Endodermal cell (in vitro differentiated cells): ENCODE measurements at regions not wholly inside any gene's neighbourhood (a gene's known extent, or its start where the extent isn't known, plus 50 kb on each side); places are given as distances from the start of the nearest gene placed in this dataset.
A peak's percentile ranks its signal among the peaks of the same experiment; 100 is the strongest.

Experiments used
- DNase-seq: peaks from one replicate; pipeline ENCODE4 v3.0.0-alpha.2; 2017
- H3K27ac ChIP-seq: 2 replicates; pipeline ENCODE4 v1.5.1; 2013; ENCODE audit warnings: mild to moderate bottlenecking, low read depth, low read length, moderate library complexity
- H3K27me3 ChIP-seq: 2 replicates; pipeline ENCODE4 v1.6.1; 2013; ENCODE audit warnings: mild to moderate bottlenecking, low read length, moderate library complexity; ENCODE audit not compliant: insufficient read depth, control insufficient read depth, poor library complexity, severe bottlenecking
- H3K36me3 ChIP-seq: 2 replicates; pipeline ENCODE4 v1.7.0; 2013; ENCODE audit warnings: mild to moderate bottlenecking, low read length, moderate library complexity; ENCODE audit not compliant: control insufficient read depth, insufficient read depth
- H3K4me1 ChIP-seq: one replicate; pipeline ENCODE4 v1.7.0; 2013; ENCODE audit warnings: low read length; ENCODE audit not compliant: control insufficient read depth, insufficient read depth
- H3K4me3 ChIP-seq: 2 replicates; pipeline ENCODE4 v1.5.1; 2013; ENCODE audit warnings: mild to moderate bottlenecking, low read length, moderate library complexity
- H3K9ac ChIP-seq: 2 replicates; pipeline ENCODE4 v1.6.1; 2013; ENCODE audit warnings: mild to moderate bottlenecking, low read length, moderate library complexity; ENCODE audit not compliant: poor library complexity, severe bottlenecking; ENCODE audit errors: extremely low read depth
- H3K9me3 ChIP-seq: 2 replicates; pipeline ENCODE4 v1.6.1; 2013; ENCODE audit warnings: mild to moderate bottlenecking, low read length, moderate library complexity; ENCODE audit not compliant: control insufficient read depth
- H3K27ac Mint-ChIP-seq: 2 replicates; pipeline ENCODE4 v1.8.0; 2020; ENCODE audit warnings: mixed read lengths
- H3K27me3 Mint-ChIP-seq: 2 replicates; pipeline ENCODE4 v1.8.0; 2021; ENCODE audit warnings: mild to moderate bottlenecking, mixed read lengths; ENCODE audit not compliant: insufficient read depth
- H3K36me3 Mint-ChIP-seq: 2 replicates; pipeline ENCODE4 v1.8.0; 2020; ENCODE audit warnings: low read depth, mixed read lengths
- H3K4me1 Mint-ChIP-seq: 2 replicates; pipeline ENCODE4 v1.8.0; 2020; ENCODE audit warnings: mixed read lengths
- H3K4me3 Mint-ChIP-seq: 2 replicates; pipeline ENCODE4 v1.8.0; 2020; ENCODE audit warnings: mild to moderate bottlenecking, moderate library complexity, mixed read lengths
- H3K9me3 Mint-ChIP-seq: 2 replicates; pipeline ENCODE4 v1.8.0; 2020; ENCODE audit warnings: mild to moderate bottlenecking, mixed read lengths
- WGBS, 2 experiments: methylation state at CpG; one replicate each; pipeline versions ENCODE4 v1.1.5 to v1.1.7; 2013; ENCODE audit warnings: missing lambda C conversion rate in 2 of 2, mixed read lengths in 1 of 2; ENCODE audit not compliant: insufficient coverage in 1 of 2, insufficient read length in 1 of 2; 5-methylcytosine and 5-hydroxymethylcytosine counted together
- TF ChIP-seq, protein P1 (sequence below): fragments of 200-600 bp; sonication (generic); conservative IDR thresholded peaks from 2 replicates; pipeline ENCODE4 v1.5.0; 2021; ENCODE audit warnings: antibody characterized with exemption, mild to moderate bottlenecking

DNA sequence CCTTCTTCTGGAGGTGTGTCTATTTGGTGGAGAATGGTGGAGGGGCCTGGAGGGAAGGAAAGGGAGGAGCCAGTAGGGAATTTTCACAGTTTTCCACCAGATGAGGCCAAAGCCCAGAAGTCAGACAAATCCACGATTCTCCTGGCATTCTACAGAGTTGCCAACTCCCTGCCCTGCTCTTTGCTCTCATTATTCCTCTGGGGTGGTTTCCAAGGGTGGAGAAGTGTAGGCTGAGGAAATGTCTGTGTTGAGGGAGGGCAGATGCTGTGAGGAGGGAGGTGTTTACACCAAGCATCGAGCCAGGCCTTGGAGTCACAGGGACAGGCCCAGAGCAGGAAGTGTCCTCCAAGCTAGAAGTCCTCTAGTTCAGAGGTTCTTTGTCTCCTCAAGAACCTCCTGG is 124.1 kb upstream of the LGALSL start:
- no peaks in the 10 kb centered on the region for H3K27me3 Mint-ChIP-seq
- WGBS, 2 experiments: 85 to 94% methylated on average over 2 of the region's 2 CpGs
- no peak overlapping the region for H3K4me3 ChIP-seq
- no peak overlapping the region for H3K27ac Mint-ChIP-seq
- H3K27me3 ChIP-seq: no peaks in the 10 kb centered on the region
- H3K4me1 Mint-ChIP-seq: peaks cover 62% of the 10 kb centered on the region
- no peaks in the 10 kb centered on the region for H3K4me1 ChIP-seq
- H3K27ac ChIP-seq: no peak overlapping the region
- H3K4me3 Mint-ChIP-seq: no peak overlapping the region
- H3K9ac ChIP-seq: no peak overlapping the region
- TF ChIP-seq, protein P1, sequence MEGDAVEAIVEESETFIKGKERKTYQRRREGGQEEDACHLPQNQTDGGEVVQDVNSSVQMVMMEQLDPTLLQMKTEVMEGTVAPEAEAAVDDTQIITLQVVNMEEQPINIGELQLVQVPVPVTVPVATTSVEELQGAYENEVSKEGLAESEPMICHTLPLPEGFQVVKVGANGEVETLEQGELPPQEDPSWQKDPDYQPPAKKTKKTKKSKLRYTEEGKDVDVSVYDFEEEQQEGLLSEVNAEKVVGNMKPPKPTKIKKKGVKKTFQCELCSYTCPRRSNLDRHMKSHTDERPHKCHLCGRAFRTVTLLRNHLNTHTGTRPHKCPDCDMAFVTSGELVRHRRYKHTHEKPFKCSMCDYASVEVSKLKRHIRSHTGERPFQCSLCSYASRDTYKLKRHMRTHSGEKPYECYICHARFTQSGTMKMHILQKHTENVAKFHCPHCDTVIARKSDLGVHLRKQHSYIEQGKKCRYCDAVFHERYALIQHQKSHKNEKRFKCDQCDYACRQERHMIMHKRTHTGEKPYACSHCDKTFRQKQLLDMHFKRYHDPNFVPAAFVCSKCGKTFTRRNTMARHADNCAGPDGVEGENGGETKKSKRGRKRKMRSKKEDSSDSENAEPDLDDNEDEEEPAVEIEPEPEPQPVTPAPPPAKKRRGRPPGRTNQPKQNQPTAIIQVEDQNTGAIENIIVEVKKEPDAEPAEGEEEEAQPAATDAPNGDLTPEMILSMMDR: no peak
- no peak for DNase-seq
- H3K36me3 Mint-ChIP-seq: no peaks in the 10 kb centered on the region
- H3K9me3 Mint-ChIP-seq: no peaks in the 10 kb centered on the region
- H3K36me3 ChIP-seq: no peaks in the 10 kb centered on the region
- H3K9me3 ChIP-seq: no peaks in the 10 kb centered on the region

- H3K4me1 Mint-ChIP-seq: peaks cover 62% of the 10 kb centered on the region
Measured at GRCh38 chr2:64330281-64331113, 123.5 kb upstream of the LGALSL start.

GRCh38 chr2:64331114-64331645 is 122.8 kb upstream of the LGALSL start:
- H3K9me3 ChIP-seq: peaks cover 5% of the 10 kb centered on the region
- Mint-ChIP-seq H3K36me3 (no peaks in the 10 kb centered on the region), H3K4me3 (no peak overlapping the region), H3K4me1 (peaks cover 56% of the 10 kb centered on the region), H3K27ac (peak overlapping the region; percentile 64), H3K27me3 (no peaks in the 10 kb centered on the region), H3K9me3 (peaks cover under 1% of the 10 kb centered on the region)
- H3K9ac ChIP-seq: no peak overlapping the region
- no peak overlapping the region for H3K27ac ChIP-seq
- no peak overlapping the region for H3K4me3 ChIP-seq
- peak; percentile 84 for DNase-seq
- no peaks in the 10 kb centered on the region for H3K27me3 ChIP-seq
- H3K4me1 ChIP-seq: no peaks in the 10 kb centered on the region
- no peaks in the 10 kb centered on the region for H3K36me3 ChIP-seq
- TF ChIP-seq, protein P1: no peak
- WGBS, 2 experiments: 41 to 61% methylated on average over 3 to 6 of the region's 6 CpGs

More at GRCh38 chr2:64330281-64331113, 123.5 kb upstream of the LGALSL start:
- H3K9ac ChIP-seq: no peak overlapping the region
- no peaks in the 10 kb centered on the region for H3K36me3 ChIP-seq
- H3K4me1 ChIP-seq: no peaks in the 10 kb centered on the region
- H3K4me3 Mint-ChIP-seq: no peak overlapping the region
- H3K27me3 ChIP-seq: no peaks in the 10 kb centered on the region
- TF ChIP-seq, protein P1: peak; percentile 94
- H3K4me3 ChIP-seq: no peak overlapping the region
- H3K9me3 Mint-ChIP-seq: no peaks in the 10 kb centered on the region
- H3K27ac Mint-ChIP-seq: peak overlapping the region; percentile 86
- WGBS, 2 experiments: 27 to 30% methylated on average over 10 of the region's 10 CpGs
- H3K27ac ChIP-seq: no peak overlapping the region
- H3K36me3 Mint-ChIP-seq: no peaks in the 10 kb centered on the region
- peak; percentile 93 for DNase-seq
- H3K27me3 Mint-ChIP-seq: no peaks in the 10 kb centered on the region
- no peaks in the 10 kb centered on the region for H3K9me3 ChIP-seq
